ENCODE measurements at regions not wholly inside any gene's neighbourhood (a gene's known extent, or its start where the extent isn't known, plus 50 kb on each side); places are given as distances from the start of the nearest gene placed in this dataset.

DNA sequence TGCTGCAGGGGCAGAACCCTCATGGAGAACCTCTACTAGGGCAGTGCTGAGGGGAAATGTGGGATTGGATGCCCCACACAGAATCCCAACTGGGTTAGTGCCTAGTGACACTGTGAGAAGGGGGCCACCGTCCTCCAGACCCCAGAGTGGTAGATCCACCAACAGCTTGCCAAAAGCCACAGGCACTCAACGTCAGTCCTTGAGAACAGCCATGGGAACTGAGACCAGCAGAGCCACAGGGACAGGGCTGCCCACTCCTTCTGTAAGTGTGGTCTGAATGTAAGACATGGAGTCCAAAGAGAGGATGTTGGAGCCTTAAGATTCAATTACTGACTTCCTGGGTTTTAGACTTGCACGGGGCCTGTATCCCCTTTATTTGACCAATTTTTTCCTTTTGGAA is 1451.5 kb downstream of the SI start:
- H3K27me3 ChIP-seq, result no peaks in the 10 kb centered on the region
- TF ChIP-seq, protein P1, sequence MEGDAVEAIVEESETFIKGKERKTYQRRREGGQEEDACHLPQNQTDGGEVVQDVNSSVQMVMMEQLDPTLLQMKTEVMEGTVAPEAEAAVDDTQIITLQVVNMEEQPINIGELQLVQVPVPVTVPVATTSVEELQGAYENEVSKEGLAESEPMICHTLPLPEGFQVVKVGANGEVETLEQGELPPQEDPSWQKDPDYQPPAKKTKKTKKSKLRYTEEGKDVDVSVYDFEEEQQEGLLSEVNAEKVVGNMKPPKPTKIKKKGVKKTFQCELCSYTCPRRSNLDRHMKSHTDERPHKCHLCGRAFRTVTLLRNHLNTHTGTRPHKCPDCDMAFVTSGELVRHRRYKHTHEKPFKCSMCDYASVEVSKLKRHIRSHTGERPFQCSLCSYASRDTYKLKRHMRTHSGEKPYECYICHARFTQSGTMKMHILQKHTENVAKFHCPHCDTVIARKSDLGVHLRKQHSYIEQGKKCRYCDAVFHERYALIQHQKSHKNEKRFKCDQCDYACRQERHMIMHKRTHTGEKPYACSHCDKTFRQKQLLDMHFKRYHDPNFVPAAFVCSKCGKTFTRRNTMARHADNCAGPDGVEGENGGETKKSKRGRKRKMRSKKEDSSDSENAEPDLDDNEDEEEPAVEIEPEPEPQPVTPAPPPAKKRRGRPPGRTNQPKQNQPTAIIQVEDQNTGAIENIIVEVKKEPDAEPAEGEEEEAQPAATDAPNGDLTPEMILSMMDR (IDR thresholded peaks at IDR 0.05; ENCODE audit: low read depth, low read length), result no peak

DNA sequence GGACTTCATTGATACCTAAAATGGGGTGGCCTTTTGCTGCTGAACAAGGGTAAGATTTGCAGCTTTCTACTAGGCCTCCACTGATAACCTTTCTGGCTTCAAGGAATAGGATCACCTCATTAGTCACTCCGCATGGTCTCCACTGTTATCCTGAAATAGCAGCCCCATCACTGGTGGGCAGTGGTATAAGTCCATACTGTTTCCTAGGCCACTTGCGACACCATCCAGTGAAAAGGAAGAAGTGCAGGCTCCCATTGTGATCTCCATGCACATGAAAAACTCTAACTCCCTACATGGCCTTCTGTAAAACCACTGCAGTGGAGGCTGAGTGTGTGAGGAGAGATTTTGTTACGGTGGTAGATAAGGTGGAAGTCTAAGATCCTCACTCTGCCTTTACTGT is 1455.9 kb downstream of the SI start:
- DNase-seq, result peak; percentile 60
- H3K4me1 ChIP-seq, result no peaks in the 10 kb centered on the region
- H3K27me3 ChIP-seq, result no peaks in the 10 kb centered on the region
- H3K4me3 ChIP-seq (ENCODE audit: low read depth, low read length), result no peak overlapping the region
- TF ChIP-seq, protein P1 (IDR thresholded peaks at IDR 0.05; ENCODE audit: low read depth, low read length), result peak; percentile 89
- H3K9me3 ChIP-seq, result no peaks in the 10 kb centered on the region
- H3K36me3 ChIP-seq, result no peaks in the 10 kb centered on the region

More for the DNA sequence above, 1451.5 kb downstream of the SI start:
- Histone ChIP-seq H3K4me3 (ENCODE audit: low read depth, low read length) (no peak overlapping the region), H3K4me1 (no peaks in the 10 kb centered on the region), H3K36me3 (no peaks in the 10 kb centered on the region), H3K9me3 (no peaks in the 10 kb centered on the region)
- no peak for DNase-seq

DNA sequence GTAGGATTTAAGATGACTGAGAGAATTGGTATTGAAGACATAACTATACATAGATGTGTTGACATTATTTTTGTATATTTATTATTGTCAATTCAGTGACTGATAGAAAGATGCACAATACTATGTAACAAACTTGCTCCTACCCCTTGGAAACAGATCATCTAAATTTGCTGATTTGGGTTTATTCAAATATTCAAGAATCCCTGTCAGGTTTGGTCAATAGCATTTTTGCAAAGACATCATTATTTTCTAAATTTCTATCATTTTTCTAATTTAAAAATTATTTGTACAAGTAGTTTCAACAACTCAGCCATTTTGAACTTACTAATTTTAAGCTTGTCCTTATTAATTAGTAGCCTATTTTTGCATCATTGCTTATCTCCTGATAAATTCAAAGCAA is 1463.4 kb downstream of the SI start:
- Histone ChIP-seq H3K27me3 (no peaks in the 10 kb centered on the region), H3K4me1 (no peaks in the 10 kb centered on the region), H3K4me3 (ENCODE audit: low read depth, low read length) (no peak overlapping the region), H3K9me3 (no peaks in the 10 kb centered on the region), H3K36me3 (no peaks in the 10 kb centered on the region)
- TF ChIP-seq, protein P1 (IDR thresholded peaks at IDR 0.05; ENCODE audit: low read depth, low read length), result no peak
- DNase-seq, result no peak

DNA sequence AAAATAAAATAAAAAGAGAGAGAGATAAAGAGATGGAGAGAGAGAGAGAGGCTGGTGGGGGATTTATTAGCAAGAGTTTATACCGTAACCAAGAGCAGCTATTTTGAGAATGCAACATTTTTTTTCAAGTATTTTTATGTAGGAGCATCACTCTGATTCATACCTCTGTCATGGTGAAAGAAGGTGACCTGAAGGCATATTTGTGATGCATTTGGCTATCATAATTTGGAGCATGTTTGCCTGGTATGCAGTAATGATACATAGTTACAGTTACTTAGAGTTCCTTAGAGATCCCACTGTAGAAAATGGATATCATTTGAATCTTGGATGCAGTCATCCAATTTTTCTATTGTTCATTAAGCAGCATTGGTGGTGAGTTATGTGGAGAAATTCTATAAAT is 1472.4 kb downstream of the SI start:
- no peaks in the 10 kb centered on the region for H3K4me1 ChIP-seq
- no peak for DNase-seq
- no peak overlapping the region for H3K4me3 ChIP-seq (ENCODE audit: low read depth, low read length)
- TF ChIP-seq, protein P1 (IDR thresholded peaks at IDR 0.05; ENCODE audit: low read depth, low read length), result no peak
- no peaks in the 10 kb centered on the region for H3K36me3 ChIP-seq
- H3K27me3 ChIP-seq, result no peaks in the 10 kb centered on the region
- no peaks in the 10 kb centered on the region for H3K9me3 ChIP-seq

DNA sequence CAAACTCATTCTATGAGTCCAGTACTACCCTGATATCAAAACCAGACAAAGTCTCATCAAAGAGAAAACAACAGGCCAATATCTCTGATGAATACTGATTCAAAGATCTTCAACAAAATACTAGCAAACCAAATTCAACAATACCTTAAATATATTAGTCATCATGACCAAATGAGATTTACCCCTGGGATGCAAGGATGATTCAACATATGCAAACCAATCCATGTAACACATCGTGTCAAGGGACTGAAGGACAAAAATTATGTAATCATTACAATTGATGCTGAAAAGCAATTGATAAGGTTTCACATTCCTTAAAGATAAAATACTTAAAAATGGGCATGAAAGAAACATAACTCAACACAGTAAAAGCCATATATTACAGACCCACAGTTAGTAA is 1476.9 kb downstream of the SI start:
- Histone ChIP-seq H3K4me1 (no peaks in the 10 kb centered on the region), H3K27me3 (no peaks in the 10 kb centered on the region), H3K9me3 (no peaks in the 10 kb centered on the region), H3K36me3 (no peaks in the 10 kb centered on the region), H3K4me3 (ENCODE audit: low read depth, low read length) (no peak overlapping the region)
- no peak for DNase-seq
- TF ChIP-seq, protein P1 (IDR thresholded peaks at IDR 0.05; ENCODE audit: low read depth, low read length), result no peak

DNA sequence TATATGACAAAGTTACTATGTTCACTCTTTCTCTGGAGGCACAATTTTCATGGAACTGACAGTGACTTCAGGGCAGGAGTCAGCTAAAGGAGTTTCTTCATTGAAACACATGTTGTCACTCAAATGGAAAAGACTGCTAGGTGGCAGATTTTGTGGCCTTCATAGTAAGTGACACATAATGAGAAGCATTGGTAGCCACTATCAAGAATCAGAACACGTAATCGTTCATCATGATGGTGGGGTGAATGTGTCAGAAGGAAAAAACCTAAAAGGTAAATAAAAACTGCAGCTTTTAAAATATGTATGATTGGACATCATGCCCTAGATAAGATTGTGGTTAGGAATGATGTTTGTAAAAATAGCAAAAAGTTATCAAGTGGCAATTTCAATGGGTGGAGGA is 1491.0 kb downstream of the SI start:
- no peak for DNase-seq
- Histone ChIP-seq H3K4me1 (no peaks in the 10 kb centered on the region), H3K36me3 (no peaks in the 10 kb centered on the region), H3K4me3 (ENCODE audit: low read depth, low read length) (no peak overlapping the region), H3K27me3 (no peaks in the 10 kb centered on the region), H3K9me3 (no peaks in the 10 kb centered on the region)
- TF ChIP-seq, protein P1 (IDR thresholded peaks at IDR 0.05; ENCODE audit: low read depth, low read length), result no peak

Measured in BE2C (cell line).